Activated CD4-positive, alpha-beta T cell treated with anti-CD3 and anti-CD28 coated beads for 1 hour (primary cell): ENCODE measurements at regions not wholly inside any gene's neighbourhood (a gene's known extent, or its start where the extent isn't known, plus 50 kb on each side); places are given as distances from the start of the nearest gene placed in this dataset.

Experiments used
- DNase-seq: peaks from one replicate; pipeline ENCODE4 v3.0.0-alpha.2; 2020

- DNase-seq, result no peak
Observed at GRCh38 chr13:73480779-73481559, 422.2 kb downstream of the KLF5 start.

DNA sequence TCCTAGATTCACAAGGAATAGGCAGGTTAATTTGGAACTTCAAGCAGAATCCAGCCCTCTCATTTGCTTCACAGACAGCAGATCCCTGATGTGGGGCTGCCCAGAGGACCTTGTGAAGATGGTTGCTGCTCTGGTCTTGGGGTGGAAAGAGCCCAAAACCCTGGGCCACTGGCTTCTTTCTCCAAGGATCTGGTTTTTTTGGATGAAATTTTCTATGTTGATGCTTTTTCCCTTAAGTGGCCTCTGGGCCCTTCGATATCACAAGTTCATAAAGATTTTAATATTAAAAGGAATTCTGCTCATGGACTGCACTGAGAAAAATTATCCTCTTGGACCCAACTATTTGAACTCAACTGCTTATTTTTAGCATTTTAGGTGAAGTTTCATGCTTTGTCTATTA, 421.1 kb downstream of the KLF5 start:
- no peak for DNase-seq

GRCh38 chr13:73479351-73479750, 420.5 kb downstream of the KLF5 start:
- DNase-seq, result no peak

DNA sequence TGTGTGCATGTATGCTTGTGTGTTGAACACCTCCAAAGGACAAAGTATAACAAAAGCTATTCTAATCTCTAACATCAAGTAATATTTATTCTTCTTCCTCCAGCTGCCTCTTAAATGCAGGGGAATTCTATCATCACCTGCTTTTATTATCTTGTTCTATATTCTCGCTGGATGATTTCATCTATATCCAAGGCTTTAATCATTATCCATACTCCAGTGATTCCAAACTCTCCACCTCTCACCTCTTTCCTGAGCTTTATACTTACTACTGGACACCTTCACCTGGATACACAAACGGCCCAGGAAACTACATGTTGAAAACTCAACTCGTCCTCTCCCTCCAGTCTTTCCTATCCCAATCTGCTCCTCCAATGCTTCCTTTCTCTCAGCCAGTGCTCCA, 418.6 kb downstream of the KLF5 start:
- DNase-seq, result no peak

DNA sequence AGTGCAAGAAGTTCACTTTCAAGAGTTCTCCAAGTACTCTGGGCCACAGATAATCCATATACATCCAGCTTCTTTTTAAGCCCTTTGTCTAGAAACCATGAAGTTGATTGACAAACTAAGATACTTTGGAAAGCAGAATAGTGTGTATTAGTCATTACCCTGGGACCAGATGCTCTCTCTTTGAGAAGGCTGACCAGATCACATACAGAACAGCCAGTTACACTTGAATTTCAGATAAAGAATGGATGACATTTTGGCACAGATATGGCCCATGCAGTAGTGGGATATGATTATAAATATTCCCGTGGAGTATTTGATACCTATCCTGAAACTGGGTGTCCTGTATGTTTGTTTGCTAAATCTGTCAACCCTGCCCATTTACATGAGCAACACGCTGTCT, 414.2 kb downstream of the KLF5 start:
- no peak for DNase-seq

DNA sequence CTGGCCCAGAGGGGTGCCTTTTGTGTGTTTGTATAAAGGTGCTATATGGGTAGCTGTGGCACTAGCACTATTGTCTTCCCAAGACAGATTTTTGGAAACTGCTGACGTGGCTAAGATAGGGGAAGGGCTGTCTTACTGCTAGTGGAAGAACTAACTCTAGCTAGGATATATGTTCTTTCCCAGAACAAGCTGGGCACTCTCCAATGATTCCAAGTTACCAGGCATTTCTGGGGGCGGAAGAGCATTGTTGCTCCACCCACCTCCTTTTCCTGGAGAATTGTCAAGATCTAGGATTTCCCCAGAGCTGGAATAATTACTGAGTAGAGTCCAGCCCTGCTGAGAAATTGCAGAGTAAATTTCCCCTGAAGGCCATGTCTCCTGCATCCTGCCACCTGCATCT, 408.3 kb downstream of the KLF5 start:
- no peak for DNase-seq

DNA sequence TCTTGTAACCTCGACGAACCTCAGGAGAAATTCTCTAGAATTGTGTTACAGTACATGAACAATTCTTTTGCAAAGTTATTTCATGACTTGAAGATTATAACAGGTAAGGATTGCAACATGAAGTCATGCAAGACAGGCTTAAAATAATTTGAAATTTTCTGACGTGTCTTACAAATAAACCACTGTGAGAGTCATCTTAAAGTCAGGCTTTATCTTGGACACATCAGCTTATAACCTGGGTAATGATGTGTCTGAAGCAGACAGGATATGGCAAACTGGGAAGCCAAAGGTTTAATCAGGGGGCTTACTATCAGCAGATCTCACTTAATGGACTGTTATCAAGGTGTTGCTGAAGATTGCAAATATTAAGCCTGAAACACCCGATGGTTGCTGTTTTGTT, 407.8 kb downstream of the KLF5 start:
- DNase-seq, result no peak

- no peak for DNase-seq
Observed at GRCh38 chr13:73465617-73465971, 406.8 kb downstream of the KLF5 start.

GRCh38 chr13:73464758-73465616, 406.2 kb downstream of the KLF5 start:
- DNase-seq, result no peak

GRCh38 chr13:73462241-73462640, 403.4 kb downstream of the KLF5 start:
- DNase-seq, result no peak

GRCh38 chr13:73451221-73452029, 392.6 kb downstream of the KLF5 start:
- DNase-seq, result no peak

DNA sequence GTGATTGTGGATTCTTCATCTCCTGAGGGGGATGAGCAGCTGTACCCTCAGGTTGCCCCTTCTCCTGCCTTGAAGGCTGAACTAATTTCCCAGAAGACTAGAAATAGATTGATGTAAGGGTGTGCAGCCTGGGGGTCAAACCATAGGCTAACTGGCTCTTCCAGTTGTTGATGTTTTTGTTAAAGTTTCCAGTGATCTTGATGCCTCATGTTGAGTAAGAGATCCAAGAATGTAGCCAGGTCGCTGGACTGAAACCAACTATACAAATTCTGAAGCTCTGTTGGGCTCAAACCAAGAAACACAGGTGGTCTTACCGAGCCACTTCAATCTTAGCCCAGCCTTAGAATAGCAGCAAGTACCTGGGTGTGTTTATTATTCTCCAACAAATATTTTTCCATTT, 391.8 kb downstream of the KLF5 start:
- DNase-seq, result no peak

- no peak for DNase-seq
Observed at GRCh38 chr13:73449252-73449651, 390.4 kb downstream of the KLF5 start.

- no peak for DNase-seq
Observed at GRCh38 chr13:73440296-73440895, 381.6 kb downstream of the KLF5 start.

- DNase-seq, result no peak
Observed at GRCh38 chr13:73433890-73434289, 375.1 kb downstream of the KLF5 start.

DNA sequence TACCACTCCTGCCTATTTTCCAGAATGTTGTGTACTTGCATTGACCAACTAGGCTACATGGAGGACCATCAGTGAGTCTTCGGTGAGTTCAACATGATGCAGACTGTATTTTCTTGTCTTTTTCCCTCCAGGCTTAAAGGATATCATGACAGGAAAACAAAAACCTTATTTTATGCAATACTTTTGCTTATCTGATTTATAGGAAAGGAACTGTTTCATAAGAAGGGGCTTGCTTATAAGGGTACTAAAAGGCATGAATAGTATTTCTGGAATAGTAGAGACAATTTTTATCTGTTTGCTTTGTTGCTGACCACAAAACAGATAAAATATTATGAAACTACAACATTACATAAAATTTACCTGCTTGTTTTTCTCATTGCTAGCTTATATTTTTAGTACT, 374.7 kb downstream of the KLF5 start:
- no peak for DNase-seq

GRCh38 chr13:73429701-73430100, 370.9 kb downstream of the KLF5 start:
- DNase-seq, result no peak

GRCh38 chr13:73428706-73429105, 369.9 kb downstream of the KLF5 start:
- no peak for DNase-seq

DNA sequence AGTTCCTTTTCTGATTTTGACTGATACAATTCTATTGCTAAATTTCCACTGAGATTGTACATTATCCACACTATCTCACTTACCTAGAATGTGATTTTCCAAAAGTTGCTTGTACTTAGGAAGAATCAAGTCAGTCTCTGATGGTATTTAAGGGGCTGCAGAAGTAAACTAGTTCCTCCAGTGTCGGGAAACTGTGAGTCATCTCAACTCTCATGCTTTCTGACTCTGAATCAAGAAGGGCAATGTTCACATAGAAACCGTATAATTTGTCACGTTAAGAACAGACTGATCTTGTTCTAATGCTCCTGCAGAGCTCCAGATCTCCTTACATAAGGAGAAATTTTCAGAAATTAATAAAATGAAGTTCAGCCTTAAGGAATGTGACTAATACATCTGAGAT, 369.3 kb downstream of the KLF5 start:
- no peak for DNase-seq

GRCh38 chr13:73422973-73423372, 364.2 kb downstream of the KLF5 start:
- DNase-seq, result no peak

GRCh38 chr13:73421310-73421912, 362.6 kb downstream of the KLF5 start:
- no peak for DNase-seq

GRCh38 chr13:73419186-73419585, 360.4 kb downstream of the KLF5 start:
- DNase-seq, result no peak
